ENCODE measurements at regions not wholly inside any gene's neighbourhood (a gene's known extent, or its start where the extent isn't known, plus 50 kb on each side); places are given as distances from the start of the nearest gene placed in this dataset.

DNA sequence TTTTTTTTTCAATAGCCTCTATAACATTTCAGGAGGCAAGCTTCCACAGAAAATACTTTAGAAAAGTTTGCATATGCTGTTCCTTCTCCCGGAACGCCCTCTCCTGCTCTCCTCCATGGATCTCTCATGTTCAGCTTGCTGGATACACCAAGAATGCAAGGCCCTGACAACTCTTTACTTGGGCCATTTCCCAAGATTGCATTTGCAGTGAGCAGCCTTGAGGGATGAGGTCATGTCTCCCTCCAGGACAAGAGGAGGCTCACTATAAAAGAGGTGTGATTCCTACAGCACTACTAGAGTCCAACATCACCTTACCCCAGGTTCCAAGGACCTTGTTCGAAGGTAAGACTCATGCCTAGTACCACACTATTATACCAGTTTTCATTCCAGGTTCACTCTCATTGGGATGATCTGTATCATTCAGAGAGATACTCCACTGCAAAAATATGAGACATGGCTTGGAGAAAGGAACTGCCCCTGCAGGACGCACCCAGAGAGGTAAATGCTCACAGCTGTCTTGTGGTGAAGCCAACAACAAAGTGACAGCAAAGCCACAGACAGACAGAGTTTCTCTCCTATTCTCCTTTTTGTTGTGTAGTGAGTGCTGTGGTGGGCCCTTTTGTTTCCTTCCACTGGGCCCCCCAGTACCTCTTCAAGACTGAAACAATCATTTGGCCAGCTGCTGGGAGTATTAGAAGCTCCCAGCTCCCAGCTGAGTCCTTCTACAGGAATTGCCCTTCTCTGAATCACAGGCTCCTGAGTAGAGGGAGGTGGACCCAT is 151.7 kb upstream of the ZNF366 start:
- Histone ChIP-seq H3K27me3 (ENCODE audit: insufficient read depth, low read length) (no peaks in the 10 kb centered on the region), H3K4me3 (ENCODE audit: low read depth, low read length, poor library complexity, severe bottlenecking) (no peak overlapping the region), H3K9ac (ENCODE audit: low read length) (no peak overlapping the region), H3K4me2 (ENCODE audit: low read length) (no peak overlapping the region), H3K9me3 (ENCODE audit: low read length) (no peaks in the 10 kb centered on the region), H3K79me2 (ENCODE audit: insufficient read depth, low read length) (no peaks in the 10 kb centered on the region), H3F3A (ENCODE audit: insufficient read depth, low read length) (no peaks in the 10 kb centered on the region), H3K36me3 (ENCODE audit: insufficient read depth, low read length) (no peaks in the 10 kb centered on the region), H4K20me1 (ENCODE audit: insufficient read depth, low read length) (no peaks in the 10 kb centered on the region), H2AFZ (ENCODE audit: low read length) (no peak overlapping the region), H3K27ac (ENCODE audit: low read depth, low read length, poor library complexity, severe bottlenecking) (no peak overlapping the region), H3K9me2 (ENCODE audit: low read depth, low read length) (no peaks in the 10 kb centered on the region), H3K4me1 (ENCODE audit: insufficient read depth, low read length, severe bottlenecking) (no peaks in the 10 kb centered on the region)
- no peak for TF ChIP-seq EZH2 (IDR thresholded peaks at IDR 0.05; ENCODE audit: borderline replicate concordance, low read length)
- TF ChIP-seq, protein P1, sequence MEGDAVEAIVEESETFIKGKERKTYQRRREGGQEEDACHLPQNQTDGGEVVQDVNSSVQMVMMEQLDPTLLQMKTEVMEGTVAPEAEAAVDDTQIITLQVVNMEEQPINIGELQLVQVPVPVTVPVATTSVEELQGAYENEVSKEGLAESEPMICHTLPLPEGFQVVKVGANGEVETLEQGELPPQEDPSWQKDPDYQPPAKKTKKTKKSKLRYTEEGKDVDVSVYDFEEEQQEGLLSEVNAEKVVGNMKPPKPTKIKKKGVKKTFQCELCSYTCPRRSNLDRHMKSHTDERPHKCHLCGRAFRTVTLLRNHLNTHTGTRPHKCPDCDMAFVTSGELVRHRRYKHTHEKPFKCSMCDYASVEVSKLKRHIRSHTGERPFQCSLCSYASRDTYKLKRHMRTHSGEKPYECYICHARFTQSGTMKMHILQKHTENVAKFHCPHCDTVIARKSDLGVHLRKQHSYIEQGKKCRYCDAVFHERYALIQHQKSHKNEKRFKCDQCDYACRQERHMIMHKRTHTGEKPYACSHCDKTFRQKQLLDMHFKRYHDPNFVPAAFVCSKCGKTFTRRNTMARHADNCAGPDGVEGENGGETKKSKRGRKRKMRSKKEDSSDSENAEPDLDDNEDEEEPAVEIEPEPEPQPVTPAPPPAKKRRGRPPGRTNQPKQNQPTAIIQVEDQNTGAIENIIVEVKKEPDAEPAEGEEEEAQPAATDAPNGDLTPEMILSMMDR (IDR thresholded peaks at IDR 0.05; ENCODE audit: low read length): no peak

DNA sequence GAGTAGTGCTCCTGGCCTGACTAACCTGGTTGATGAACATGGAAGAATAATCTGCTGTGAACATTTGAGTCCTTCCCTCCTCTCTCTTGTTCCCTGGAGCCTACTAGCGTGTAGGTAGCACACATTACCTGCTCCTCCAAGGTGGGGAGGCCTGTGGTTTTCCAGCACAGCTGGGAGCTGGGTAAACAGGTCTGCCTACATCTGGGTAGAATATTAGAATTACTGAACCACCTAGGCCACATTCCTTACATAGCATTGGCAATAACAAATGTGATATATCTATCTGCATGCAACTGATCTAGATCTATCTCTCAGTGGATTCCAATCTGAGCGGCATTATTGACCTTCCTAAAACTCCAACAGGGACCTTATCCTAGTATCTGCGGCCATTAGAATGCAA is 151.0 kb upstream of the ZNF366 start:
- H3K4me2 ChIP-seq (ENCODE audit: low read length): no peak overlapping the region
- no peaks in the 10 kb centered on the region for H3K27me3 ChIP-seq (ENCODE audit: insufficient read depth, low read length)
- H3K9ac ChIP-seq (ENCODE audit: low read length): no peak overlapping the region
- H3K27ac ChIP-seq (ENCODE audit: low read depth, low read length, poor library complexity, severe bottlenecking): no peak overlapping the region
- no peaks in the 10 kb centered on the region for H3K9me3 ChIP-seq (ENCODE audit: low read length)
- no peaks in the 10 kb centered on the region for H3K36me3 ChIP-seq (ENCODE audit: insufficient read depth, low read length)
- H3K4me1 ChIP-seq (ENCODE audit: insufficient read depth, low read length, severe bottlenecking): no peaks in the 10 kb centered on the region
- no peaks in the 10 kb centered on the region for H3K9me2 ChIP-seq (ENCODE audit: low read depth, low read length)
- H3K4me3 ChIP-seq (ENCODE audit: low read depth, low read length, poor library complexity, severe bottlenecking): no peak overlapping the region
- TF ChIP-seq, protein P1 (IDR thresholded peaks at IDR 0.05; ENCODE audit: low read length): no peak
- no peak for TF ChIP-seq EZH2 (IDR thresholded peaks at IDR 0.05; ENCODE audit: borderline replicate concordance, low read length)
- no peak overlapping the region for H2AFZ ChIP-seq (ENCODE audit: low read length)
- no peaks in the 10 kb centered on the region for H3K79me2 ChIP-seq (ENCODE audit: insufficient read depth, low read length)
- H4K20me1 ChIP-seq (ENCODE audit: insufficient read depth, low read length): no peaks in the 10 kb centered on the region
- H3F3A ChIP-seq (ENCODE audit: insufficient read depth, low read length): no peaks in the 10 kb centered on the region

DNA sequence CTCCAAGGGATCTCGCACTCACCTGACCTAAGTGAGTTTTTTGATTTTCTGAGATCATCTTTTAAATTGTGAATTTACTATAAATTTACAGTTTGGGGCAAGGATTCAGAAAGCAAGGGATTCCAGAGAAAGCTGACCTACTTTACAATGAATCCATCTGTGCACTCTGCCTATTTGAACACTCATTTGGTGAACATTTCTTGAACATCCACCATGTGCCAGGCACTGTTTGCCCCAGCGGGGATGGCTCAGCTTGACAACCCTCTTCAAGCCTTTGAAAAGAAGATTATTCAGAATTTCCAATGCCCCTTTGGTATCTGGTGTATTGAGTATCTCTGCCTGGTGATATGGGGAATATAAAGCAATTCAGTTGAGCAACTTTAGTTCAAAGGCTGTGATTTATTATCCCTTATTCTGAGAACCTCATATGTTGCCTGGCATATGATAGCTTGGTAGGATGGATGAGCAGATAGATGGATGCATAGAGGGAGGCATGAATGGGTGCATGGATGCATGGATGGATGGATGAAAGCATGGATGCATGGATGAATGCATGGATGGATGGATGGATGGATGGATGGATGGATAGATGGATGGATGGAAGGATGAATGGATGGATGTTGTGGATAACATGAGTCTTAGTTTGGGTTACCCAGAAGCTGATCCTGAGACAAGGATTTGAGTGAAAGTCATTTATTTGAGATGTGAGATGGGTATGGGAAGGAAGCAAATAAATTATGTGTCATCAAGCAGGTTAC is 149.7 kb upstream of the ZNF366 start:
- Histone ChIP-seq H3K4me3 (ENCODE audit: low read depth, low read length, poor library complexity, severe bottlenecking) (no peak overlapping the region), H3K27me3 (ENCODE audit: insufficient read depth, low read length) (no peaks in the 10 kb centered on the region), H3K36me3 (ENCODE audit: insufficient read depth, low read length) (no peaks in the 10 kb centered on the region), H3K4me1 (ENCODE audit: insufficient read depth, low read length, severe bottlenecking) (no peaks in the 10 kb centered on the region), H2AFZ (ENCODE audit: low read length) (no peak overlapping the region), H3K27ac (ENCODE audit: low read depth, low read length, poor library complexity, severe bottlenecking) (no peak overlapping the region), H3K4me2 (ENCODE audit: low read length) (no peak overlapping the region), H4K20me1 (ENCODE audit: insufficient read depth, low read length) (no peaks in the 10 kb centered on the region), H3K9me3 (ENCODE audit: low read length) (no peaks in the 10 kb centered on the region), H3K79me2 (ENCODE audit: insufficient read depth, low read length) (no peaks in the 10 kb centered on the region), H3K9ac (ENCODE audit: low read length) (no peak overlapping the region), H3F3A (ENCODE audit: insufficient read depth, low read length) (no peaks in the 10 kb centered on the region), H3K9me2 (ENCODE audit: low read depth, low read length) (no peaks in the 10 kb centered on the region)
- TF ChIP-seq, protein P1 (IDR thresholded peaks at IDR 0.05; ENCODE audit: low read length): no peak
- TF ChIP-seq EZH2 (IDR thresholded peaks at IDR 0.05; ENCODE audit: borderline replicate concordance, low read length): no peak

Data from OCI-LY1 (cell line).